Amygdala (tissue), 56 donors: ENCODE measurements at regions not wholly inside any gene's neighbourhood (a gene's known extent, or its start where the extent isn't known, plus 50 kb on each side); places are given as distances from the start of the nearest gene placed in this dataset.
A peak's percentile ranks its signal among the peaks of the same experiment; 100 is the strongest.
"Not testable (repeated sequence)": the region's sequence is repeated elsewhere in the genome, so short reads cannot be mapped to it uniquely, and the experiment has no call there.

Experiments used
- DNase-seq, 56 donors: peaks; one replicate each; lab custom pipeline; 2025; lab: John Stamatoyannopoulos, UW

- DNase-seq: no peak
Observed at GRCh38 chr13:44142540-44142867, 231.1 kb upstream of the SERP2 start.

GRCh38 chr13:44142941-44143665, 230.5 kb upstream of the SERP2 start:
- no peak for DNase-seq

GRCh38 chr13:44146138-44146537, 227.5 kb upstream of the SERP2 start:
- no peak for DNase-seq

GRCh38 chr13:44147233-44147632, 226.4 kb upstream of the SERP2 start:
- no peak for DNase-seq

GRCh38 chr13:44147648-44148047, 226.0 kb upstream of the SERP2 start:
- no peak for DNase-seq

- DNase-seq: peak in 22 of 56 donors; percentile 6 to 53 (median 30)
Observed at GRCh38 chr13:44148159-44148914, 225.3 kb upstream of the SERP2 start.

GRCh38 chr13:44149231-44149630, 224.4 kb upstream of the SERP2 start:
- not testable (repeated sequence) for DNase-seq

- DNase-seq: no peak
Observed at GRCh38 chr13:44149821-44150220, 223.8 kb upstream of the SERP2 start.

- no peak for DNase-seq
Observed at GRCh38 chr13:44151474-44151873, 222.2 kb upstream of the SERP2 start.

- no peak for DNase-seq
Observed at GRCh38 chr13:44153496-44153895, 220.1 kb upstream of the SERP2 start.

- DNase-seq: peak in 39 of 56 donors; percentile 19 to 77 (median 42)
Observed at GRCh38 chr13:44155422-44156293, 218.0 kb upstream of the SERP2 start.

GRCh38 chr13:44156294-44156658, 217.3 kb upstream of the SERP2 start:
- no peak for DNase-seq

GRCh38 chr13:44157606-44158005, 216.0 kb upstream of the SERP2 start:
- no peak for DNase-seq

GRCh38 chr13:44158098-44158521, 215.5 kb upstream of the SERP2 start:
- DNase-seq: no peak

- no peak for DNase-seq
Observed at GRCh38 chr13:44158881-44159632, 214.6 kb upstream of the SERP2 start.

GRCh38 chr13:44159633-44160279, 213.9 kb upstream of the SERP2 start:
- DNase-seq: peak in 5 of 56 donors; percentile 2 to 48 (median 21)

- peak in 28 of 56 donors; percentile 10 to 81 (median 38) for DNase-seq
Observed at GRCh38 chr13:44160591-44161191, 212.9 kb upstream of the SERP2 start.

- no peak for DNase-seq
Observed at GRCh38 chr13:44163108-44163507, 210.5 kb upstream of the SERP2 start.

GRCh38 chr13:44165221-44165888, 208.3 kb upstream of the SERP2 start:
- no peak for DNase-seq
